ENCODE measurements at regions not wholly inside any gene's neighbourhood (a gene's known extent, or its start where the extent isn't known, plus 50 kb on each side); places are given as distances from the start of the nearest gene placed in this dataset.
"Not testable (repeated sequence)": the region's sequence is repeated elsewhere in the genome, so short reads cannot be mapped to it uniquely, and the experiment has no call there.

DNA sequence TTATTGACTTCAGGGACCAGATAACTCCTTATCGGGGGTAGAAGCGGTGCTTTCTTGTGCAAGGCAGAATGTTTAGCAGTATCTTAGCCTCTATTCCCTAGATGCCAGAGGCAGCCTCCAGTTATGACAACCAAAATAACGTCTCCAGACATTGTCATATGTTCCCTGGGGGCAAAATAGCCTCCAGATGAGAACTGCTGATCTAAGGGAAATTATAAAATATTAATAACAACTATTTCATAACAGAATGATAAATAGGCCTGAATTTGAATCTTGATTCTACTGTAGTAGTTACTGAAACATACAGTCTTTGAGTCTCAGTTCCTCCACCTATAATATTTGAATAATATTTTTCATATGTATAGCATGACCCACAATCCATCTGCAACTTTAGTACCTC lies 1431.3 kb downstream of the ZPLD1 start:
- Histone ChIP-seq H3K27me3 (no peaks in the 10 kb centered on the region), H3K9me3 (no peaks in the 10 kb centered on the region), H3K4me3 (no peak overlapping the region), H3K27ac (replicated peaks in 1 of 4) (no peak overlapping the region), H3K36me3 (no peaks in the 10 kb centered on the region), H3K4me1 (no peaks in the 10 kb centered on the region)
- no peak for DNase-seq (ENCODE audit: extremely low spot score)
- intact Hi-C loops (cut with DNase I) = no loop called here
- WGBS = 74% methylated on average over 3 of the region's 3 CpGs
- no peak for TF ChIP-seq EP300 (IDR thresholded peaks at IDR 0.05)
- no peak for TF ChIP-seq POLR2A (IDR thresholded peaks at IDR 0.05; ENCODE audit: low read depth)
- no peak for TF ChIP-seq POLR2AphosphoS5 (IDR thresholded peaks at IDR 0.05)
- TF ChIP-seq, protein P1, sequence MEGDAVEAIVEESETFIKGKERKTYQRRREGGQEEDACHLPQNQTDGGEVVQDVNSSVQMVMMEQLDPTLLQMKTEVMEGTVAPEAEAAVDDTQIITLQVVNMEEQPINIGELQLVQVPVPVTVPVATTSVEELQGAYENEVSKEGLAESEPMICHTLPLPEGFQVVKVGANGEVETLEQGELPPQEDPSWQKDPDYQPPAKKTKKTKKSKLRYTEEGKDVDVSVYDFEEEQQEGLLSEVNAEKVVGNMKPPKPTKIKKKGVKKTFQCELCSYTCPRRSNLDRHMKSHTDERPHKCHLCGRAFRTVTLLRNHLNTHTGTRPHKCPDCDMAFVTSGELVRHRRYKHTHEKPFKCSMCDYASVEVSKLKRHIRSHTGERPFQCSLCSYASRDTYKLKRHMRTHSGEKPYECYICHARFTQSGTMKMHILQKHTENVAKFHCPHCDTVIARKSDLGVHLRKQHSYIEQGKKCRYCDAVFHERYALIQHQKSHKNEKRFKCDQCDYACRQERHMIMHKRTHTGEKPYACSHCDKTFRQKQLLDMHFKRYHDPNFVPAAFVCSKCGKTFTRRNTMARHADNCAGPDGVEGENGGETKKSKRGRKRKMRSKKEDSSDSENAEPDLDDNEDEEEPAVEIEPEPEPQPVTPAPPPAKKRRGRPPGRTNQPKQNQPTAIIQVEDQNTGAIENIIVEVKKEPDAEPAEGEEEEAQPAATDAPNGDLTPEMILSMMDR (IDR thresholded peaks at IDR 0.05) = no peak

GRCh38 chr3:103873021-103873420 lies 1438.2 kb downstream of the ZPLD1 start:
- no peak overlapping the region for H3K4me3 ChIP-seq
- H3K27ac ChIP-seq (replicated peaks in 1 of 4) = no peak overlapping the region
- no peaks in the 10 kb centered on the region for H3K9me3 ChIP-seq
- H3K36me3 ChIP-seq = no peaks in the 10 kb centered on the region
- H3K27me3 ChIP-seq = no peaks in the 10 kb centered on the region
- TF ChIP-seq, protein P1 (IDR thresholded peaks at IDR 0.05) = no peak
- TF ChIP-seq EP300 (IDR thresholded peaks at IDR 0.05) = no peak
- TF ChIP-seq POLR2A (IDR thresholded peaks at IDR 0.05; ENCODE audit: low read depth) = no peak
- TF ChIP-seq POLR2AphosphoS5 (IDR thresholded peaks at IDR 0.05) = no peak
- intact Hi-C loops (cut with DNase I) = no loop called here
- DNase-seq (ENCODE audit: extremely low spot score) = no peak
- H3K4me1 ChIP-seq = no peaks in the 10 kb centered on the region

GRCh38 chr3:103873897-103874545 lies 1439.2 kb downstream of the ZPLD1 start:
- Histone ChIP-seq H3K27me3 (no peaks in the 10 kb centered on the region), H3K4me3 (no peak overlapping the region)
- WGBS = 87% methylated on average over 2 of the region's 2 CpGs

DNA sequence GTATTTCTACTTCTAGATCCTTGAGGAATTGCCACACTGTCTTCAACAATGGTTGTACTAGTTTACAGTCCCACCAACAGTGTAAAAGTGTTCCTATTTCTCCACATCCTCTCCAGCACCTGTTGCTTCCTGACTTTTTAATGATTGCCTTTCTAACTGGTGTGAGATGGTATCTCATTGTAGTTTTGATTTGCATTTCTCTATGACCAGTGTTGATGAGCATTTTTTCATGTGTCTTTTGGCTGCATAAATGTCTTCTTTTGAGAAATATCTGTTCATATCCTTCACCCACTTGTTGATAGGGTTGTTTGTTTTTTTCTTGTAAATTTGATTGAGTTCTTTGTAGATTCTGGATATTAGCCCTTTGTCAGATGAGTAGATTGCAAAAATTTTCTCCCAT lies 1447.0 kb downstream of the ZPLD1 start:
- H3K36me3 ChIP-seq; DNase-seq (ENCODE audit: extremely low spot score); intact Hi-C loops (cut with DNase I); H3K27ac ChIP-seq (replicated peaks in 1 of 4); H3K4me1 ChIP-seq; H3K27me3 ChIP-seq; H3K4me3 ChIP-seq; H3K9me3 ChIP-seq: not testable (repeated sequence)

More at GRCh38 chr3:103873897-103874545, 1439.2 kb downstream of the ZPLD1 start:
- no peak for DNase-seq (ENCODE audit: extremely low spot score)
- intact Hi-C loops (cut with DNase I) = no loop called here
- Histone ChIP-seq H3K27ac (replicated peaks in 1 of 4) (no peak overlapping the region), H3K9me3 (no peaks in the 10 kb centered on the region), H3K36me3 (no peaks in the 10 kb centered on the region), H3K4me1 (no peaks in the 10 kb centered on the region)
- TF ChIP-seq POLR2A (IDR thresholded peaks at IDR 0.05; ENCODE audit: low read depth) (no peak), POLR2AphosphoS5 (IDR thresholded peaks at IDR 0.05) (no peak), EP300 (IDR thresholded peaks at IDR 0.05) (no peak)
- TF ChIP-seq, protein P1 (IDR thresholded peaks at IDR 0.05) = no peak

DNA sequence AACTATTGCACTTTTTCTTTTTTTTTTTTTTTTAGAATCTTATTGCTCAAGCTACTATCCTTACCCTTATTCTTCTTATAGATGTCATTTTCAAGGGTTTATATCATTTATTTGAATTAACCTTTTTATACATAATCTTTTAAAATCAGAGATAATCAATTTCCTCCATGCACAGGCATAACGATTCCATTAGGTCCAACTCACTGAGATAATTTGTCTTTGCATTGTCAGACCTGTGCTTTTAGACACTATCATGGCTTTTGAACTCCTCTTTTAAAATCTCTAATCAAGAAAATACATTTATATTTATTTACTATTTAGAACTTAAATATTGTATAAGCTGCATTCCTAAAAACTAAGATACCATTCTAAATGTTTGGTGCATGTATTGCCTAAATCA lies 1454.9 kb downstream of the ZPLD1 start:
- H3K36me3 ChIP-seq = no peaks in the 10 kb centered on the region
- intact Hi-C loops (cut with DNase I) = no loop called here
- no peaks in the 10 kb centered on the region for H3K4me1 ChIP-seq
- DNase-seq (ENCODE audit: extremely low spot score) = no peak
- TF ChIP-seq, protein P1 (IDR thresholded peaks at IDR 0.05) = no peak
- TF ChIP-seq POLR2A (IDR thresholded peaks at IDR 0.05; ENCODE audit: low read depth) = no peak
- TF ChIP-seq POLR2AphosphoS5 (IDR thresholded peaks at IDR 0.05) = no peak
- no peak for TF ChIP-seq EP300 (IDR thresholded peaks at IDR 0.05)
- 68% methylated on average over 1 of the region's 1 CpG for WGBS
- no peak overlapping the region for H3K4me3 ChIP-seq
- H3K27me3 ChIP-seq = no peaks in the 10 kb centered on the region
- no peak overlapping the region for H3K27ac ChIP-seq (replicated peaks in 1 of 4)
- H3K9me3 ChIP-seq = no peaks in the 10 kb centered on the region
